ENCODE measurements at regions not wholly inside any gene's neighbourhood (a gene's known extent, or its start where the extent isn't known, plus 50 kb on each side); places are given as distances from the start of the nearest gene placed in this dataset.

DNA sequence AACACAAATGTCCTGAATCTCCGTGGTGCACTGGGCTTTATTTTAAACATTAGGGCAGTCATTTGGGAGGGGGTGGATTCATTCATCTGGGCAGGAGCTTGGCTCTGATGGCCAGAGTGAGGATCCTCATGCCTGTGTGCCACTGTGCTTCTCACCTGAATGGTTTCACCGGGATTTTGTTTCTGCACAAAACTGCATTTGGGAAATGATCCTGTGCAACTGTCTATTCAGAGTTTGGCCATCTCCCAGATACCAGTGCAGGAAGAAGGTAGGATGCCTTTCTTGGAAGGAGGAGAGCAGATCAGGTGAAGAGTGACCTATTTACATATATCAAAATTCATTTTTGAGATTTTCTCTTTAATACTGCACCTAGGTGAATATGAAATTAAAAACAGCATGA lies 514.4 kb upstream of the SEMA6A start:
- no peak for TF ChIP-seq POLR2A (IDR thresholded peaks at IDR 0.05)
- TF ChIP-seq, protein P1, sequence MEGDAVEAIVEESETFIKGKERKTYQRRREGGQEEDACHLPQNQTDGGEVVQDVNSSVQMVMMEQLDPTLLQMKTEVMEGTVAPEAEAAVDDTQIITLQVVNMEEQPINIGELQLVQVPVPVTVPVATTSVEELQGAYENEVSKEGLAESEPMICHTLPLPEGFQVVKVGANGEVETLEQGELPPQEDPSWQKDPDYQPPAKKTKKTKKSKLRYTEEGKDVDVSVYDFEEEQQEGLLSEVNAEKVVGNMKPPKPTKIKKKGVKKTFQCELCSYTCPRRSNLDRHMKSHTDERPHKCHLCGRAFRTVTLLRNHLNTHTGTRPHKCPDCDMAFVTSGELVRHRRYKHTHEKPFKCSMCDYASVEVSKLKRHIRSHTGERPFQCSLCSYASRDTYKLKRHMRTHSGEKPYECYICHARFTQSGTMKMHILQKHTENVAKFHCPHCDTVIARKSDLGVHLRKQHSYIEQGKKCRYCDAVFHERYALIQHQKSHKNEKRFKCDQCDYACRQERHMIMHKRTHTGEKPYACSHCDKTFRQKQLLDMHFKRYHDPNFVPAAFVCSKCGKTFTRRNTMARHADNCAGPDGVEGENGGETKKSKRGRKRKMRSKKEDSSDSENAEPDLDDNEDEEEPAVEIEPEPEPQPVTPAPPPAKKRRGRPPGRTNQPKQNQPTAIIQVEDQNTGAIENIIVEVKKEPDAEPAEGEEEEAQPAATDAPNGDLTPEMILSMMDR (IDR thresholded peaks at IDR 0.05): no peak

Data from Peyer's patch (tissue), 4 donors.